Vagina (tissue), 2 donors: ENCODE measurements at regions not wholly inside any gene's neighbourhood (a gene's known extent, or its start where the extent isn't known, plus 50 kb on each side); places are given as distances from the start of the nearest gene placed in this dataset.
"Not testable (repeated sequence)": the region's sequence is repeated elsewhere in the genome, so short reads cannot be mapped to it uniquely, and the experiment has no call there.

Experiments
- DNase-seq, 2 donors: peaks; one replicate each; pipeline ENCODE4 v3.0.0-alpha.2; 2017; ENCODE audit errors: extremely low spot score in 2 of 2
- H3K27ac ChIP-seq: fragments of 200-600 bp; sonication (generic); one replicate; pipeline ENCODE4 v1.5.1; 2019
- H3K27me3 ChIP-seq: fragments of 200-600 bp; sonication (generic); one replicate; pipeline ENCODE4 v1.5.1; 2019
- H3K36me3 ChIP-seq, 2 donors: fragments of 200-600 bp; sonication (generic); one replicate each; pipeline ENCODE4 v1.5.1; 2017 to 2019
- H3K4me1 ChIP-seq: fragments of 200-600 bp; sonication (generic); one replicate; pipeline ENCODE4 v1.5.1; 2019
- H3K4me3 ChIP-seq, 2 donors: fragments of 200-600 bp; sonication (generic); 1 replicate in 1 of 2; 2 replicates in 1 of 2; pipeline ENCODE4 v1.5.1; 2016 to 2019
- H3K9me3 ChIP-seq: fragments of 200-600 bp; sonication (generic); one replicate; pipeline ENCODE4 v1.5.1; 2019
- POLR2A ChIP-seq, 2 donors: fragments of 450-650 bp; IDR thresholded peaks; one replicate each; pipeline ENCODE4 v1.6.1; 2017; ENCODE audit warnings: antibody characterized with exemption in 2 of 2, mild to moderate bottlenecking in 2 of 2, moderate library complexity in 2 of 2
- POLR2AphosphoS5 ChIP-seq, 2 donors: sonication (generic); formaldehyde crosslinking; IDR thresholded peaks; one replicate each; pipeline ENCODE4 v1.9.0; 2017; ENCODE audit warnings: antibody characterized with exemption in 2 of 2, mild to moderate bottlenecking in 2 of 2, low read depth in 1 of 2; ENCODE audit not compliant: insufficient read depth in 1 of 2
- intact Hi-C: fragments of 100-400 bp; cut with DNase I; formaldehyde crosslinking; loops from one replicate; pipeline ENCODE4 v1.15.1; 2023
- TF ChIP-seq, protein P1 (sequence below), 3 experiments: fragments of 450-650 bp in 2 of 3; fragments of 200-600 bp in 1 of 3; sonication (generic) in 1 of 3; IDR thresholded peaks; one replicate each; pipeline ENCODE4 v1.5.1; 2017 to 2019; ENCODE audit warnings: antibody characterized with exemption in 3 of 3, mild to moderate bottlenecking in 2 of 3, moderate library complexity in 2 of 3

DNA sequence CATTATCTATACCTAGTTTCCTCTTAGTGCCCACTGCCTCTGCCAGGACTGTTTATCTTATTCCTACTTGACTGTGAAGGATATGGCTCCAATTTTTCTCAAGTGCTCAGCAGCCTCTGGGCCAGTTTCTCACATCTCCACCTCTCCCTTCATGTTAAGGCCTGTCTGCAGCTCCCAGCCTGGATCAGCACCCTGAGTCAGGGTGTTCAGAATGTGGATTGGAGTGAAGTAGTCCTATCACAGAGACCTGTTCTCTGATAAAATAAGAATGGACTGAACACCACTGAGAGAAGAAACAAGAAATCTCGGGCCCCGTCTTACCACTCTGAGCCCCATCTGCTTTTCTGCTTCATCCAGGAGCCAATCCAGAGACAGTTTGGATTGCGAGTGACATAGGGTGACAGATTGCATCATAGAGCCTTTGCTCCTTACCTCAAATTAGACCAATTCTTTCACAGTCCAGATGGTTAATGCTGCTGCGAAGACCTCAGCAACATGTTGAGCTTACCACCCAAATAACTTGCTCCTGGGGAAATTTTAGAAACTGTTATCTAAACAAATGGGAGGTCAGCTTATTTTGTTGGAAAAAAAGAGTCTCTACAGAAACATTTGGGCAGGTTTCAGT is 473.1 kb downstream of the PDZRN4 start:
- no peak for DNase-seq
- Histone ChIP-seq H3K4me1 (no peaks in the 10 kb centered on the region), H3K36me3 (no peaks in the 10 kb centered on the region), H3K9me3 (no peaks in the 10 kb centered on the region), H3K27me3 (no peaks in the 10 kb centered on the region), H3K27ac (no peak overlapping the region), H3K4me3 (no peak overlapping the region)
- TF ChIP-seq POLR2AphosphoS5 (IDR thresholded peaks at IDR 0.05; ENCODE audit: insufficient read depth in 1 of 2, low read depth in 1 of 2) (no peak), POLR2A (IDR thresholded peaks at IDR 0.05) (no peak)
- TF ChIP-seq, protein P1, sequence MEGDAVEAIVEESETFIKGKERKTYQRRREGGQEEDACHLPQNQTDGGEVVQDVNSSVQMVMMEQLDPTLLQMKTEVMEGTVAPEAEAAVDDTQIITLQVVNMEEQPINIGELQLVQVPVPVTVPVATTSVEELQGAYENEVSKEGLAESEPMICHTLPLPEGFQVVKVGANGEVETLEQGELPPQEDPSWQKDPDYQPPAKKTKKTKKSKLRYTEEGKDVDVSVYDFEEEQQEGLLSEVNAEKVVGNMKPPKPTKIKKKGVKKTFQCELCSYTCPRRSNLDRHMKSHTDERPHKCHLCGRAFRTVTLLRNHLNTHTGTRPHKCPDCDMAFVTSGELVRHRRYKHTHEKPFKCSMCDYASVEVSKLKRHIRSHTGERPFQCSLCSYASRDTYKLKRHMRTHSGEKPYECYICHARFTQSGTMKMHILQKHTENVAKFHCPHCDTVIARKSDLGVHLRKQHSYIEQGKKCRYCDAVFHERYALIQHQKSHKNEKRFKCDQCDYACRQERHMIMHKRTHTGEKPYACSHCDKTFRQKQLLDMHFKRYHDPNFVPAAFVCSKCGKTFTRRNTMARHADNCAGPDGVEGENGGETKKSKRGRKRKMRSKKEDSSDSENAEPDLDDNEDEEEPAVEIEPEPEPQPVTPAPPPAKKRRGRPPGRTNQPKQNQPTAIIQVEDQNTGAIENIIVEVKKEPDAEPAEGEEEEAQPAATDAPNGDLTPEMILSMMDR (IDR thresholded peaks at IDR 0.05): no peak
- intact Hi-C loops: no loop called here

DNA sequence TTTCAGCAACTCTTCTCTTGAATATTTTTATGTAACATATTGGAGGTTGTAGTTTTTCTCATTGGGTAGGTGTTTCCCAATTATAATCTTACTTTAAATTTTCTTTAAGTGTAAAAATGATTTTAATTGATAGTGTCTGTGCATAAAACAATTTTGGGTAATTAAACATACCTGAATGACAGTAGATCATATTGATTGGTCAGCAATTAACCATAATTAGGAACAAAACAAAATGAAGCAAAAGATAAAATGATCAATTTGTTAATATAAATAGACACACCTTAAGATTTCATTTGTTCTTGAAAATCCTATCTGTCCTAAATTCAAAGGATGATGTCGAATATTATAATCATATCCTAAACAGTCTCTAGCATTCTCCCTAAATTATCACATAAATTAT is 468.3 kb downstream of the PDZRN4 start:
- Histone ChIP-seq H3K4me1 (no peaks in the 10 kb centered on the region), H3K27ac (no peak overlapping the region), H3K4me3 (no peak overlapping the region), H3K9me3 (no peaks in the 10 kb centered on the region), H3K27me3 (no peaks in the 10 kb centered on the region), H3K36me3 (no peaks in the 10 kb centered on the region)
- no peak for TF ChIP-seq POLR2A (IDR thresholded peaks at IDR 0.05)
- intact Hi-C loops: no loop called here
- DNase-seq: no peak

DNA sequence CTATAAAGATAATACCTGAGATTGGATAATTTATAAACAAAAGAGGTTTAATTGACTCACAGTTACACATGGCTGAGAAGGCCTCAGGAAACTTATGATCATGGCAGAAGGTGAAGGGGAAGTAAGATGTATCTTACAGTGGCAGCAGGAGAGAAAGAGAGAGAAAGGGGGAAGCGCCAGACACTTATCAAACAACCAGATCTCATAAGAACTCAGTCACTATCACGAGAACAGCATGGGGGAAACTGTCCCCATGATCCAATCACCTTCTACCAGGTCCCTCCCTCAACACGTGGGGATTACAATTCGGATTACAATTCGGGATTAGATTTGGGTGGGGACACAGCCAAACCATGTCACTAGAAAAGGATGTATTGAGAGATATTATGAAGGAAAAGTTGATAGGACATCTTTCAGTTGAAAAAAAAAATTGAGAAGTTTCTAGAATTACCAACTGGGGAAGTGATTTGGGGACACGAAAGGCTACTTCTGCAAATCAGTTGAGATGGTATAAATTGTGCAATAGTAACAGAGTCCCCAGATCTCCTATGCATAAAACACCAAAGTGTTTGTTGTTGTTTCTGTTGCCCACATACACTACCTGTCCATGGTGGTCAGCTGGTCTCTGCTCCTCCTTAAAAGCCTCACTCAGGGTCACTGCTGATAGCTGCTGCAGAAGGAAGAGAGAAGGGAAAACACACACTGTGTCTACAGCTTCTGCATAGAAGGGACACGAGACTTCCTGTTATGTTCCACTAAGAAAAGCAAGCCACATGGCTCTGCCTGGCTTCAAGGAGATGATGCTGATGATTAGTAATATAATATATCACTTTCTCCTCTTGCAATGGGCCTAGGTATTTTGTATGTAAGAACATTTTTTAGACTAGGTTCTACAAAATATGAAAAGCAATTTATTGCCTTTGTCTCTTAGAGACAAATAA is 465.5 kb downstream of the PDZRN4 start:
- no peaks in the 10 kb centered on the region for H3K27me3 ChIP-seq
- no peak for TF ChIP-seq POLR2AphosphoS5 (IDR thresholded peaks at IDR 0.05; ENCODE audit: insufficient read depth in 1 of 2, low read depth in 1 of 2)
- no peak for TF ChIP-seq POLR2A (IDR thresholded peaks at IDR 0.05)
- TF ChIP-seq, protein P1 (IDR thresholded peaks at IDR 0.05): no peak
- no peaks in the 10 kb centered on the region for H3K4me1 ChIP-seq

GRCh38 chr12:41652981-41653380 is 464.9 kb downstream of the PDZRN4 start:
- DNase-seq: no peak
- no peaks in the 10 kb centered on the region for H3K36me3 ChIP-seq
- no peaks in the 10 kb centered on the region for H3K27me3 ChIP-seq
- TF ChIP-seq, protein P1 (IDR thresholded peaks at IDR 0.05): no peak
- no peak for TF ChIP-seq POLR2AphosphoS5 (IDR thresholded peaks at IDR 0.05; ENCODE audit: insufficient read depth in 1 of 2, low read depth in 1 of 2)
- intact Hi-C loops: no loop called here
- H3K9me3 ChIP-seq: no peaks in the 10 kb centered on the region
- H3K4me1 ChIP-seq: no peaks in the 10 kb centered on the region
- H3K27ac ChIP-seq: no peak overlapping the region
- H3K4me3 ChIP-seq: no peak overlapping the region

More for the DNA sequence above, 465.5 kb downstream of the PDZRN4 start:
- intact Hi-C loops: no loop called here
- no peaks in the 10 kb centered on the region for H3K36me3 ChIP-seq
- no peaks in the 10 kb centered on the region for H3K9me3 ChIP-seq
- no peak overlapping the region for H3K4me3 ChIP-seq
- no peak overlapping the region for H3K27ac ChIP-seq
- no peak for DNase-seq

DNA sequence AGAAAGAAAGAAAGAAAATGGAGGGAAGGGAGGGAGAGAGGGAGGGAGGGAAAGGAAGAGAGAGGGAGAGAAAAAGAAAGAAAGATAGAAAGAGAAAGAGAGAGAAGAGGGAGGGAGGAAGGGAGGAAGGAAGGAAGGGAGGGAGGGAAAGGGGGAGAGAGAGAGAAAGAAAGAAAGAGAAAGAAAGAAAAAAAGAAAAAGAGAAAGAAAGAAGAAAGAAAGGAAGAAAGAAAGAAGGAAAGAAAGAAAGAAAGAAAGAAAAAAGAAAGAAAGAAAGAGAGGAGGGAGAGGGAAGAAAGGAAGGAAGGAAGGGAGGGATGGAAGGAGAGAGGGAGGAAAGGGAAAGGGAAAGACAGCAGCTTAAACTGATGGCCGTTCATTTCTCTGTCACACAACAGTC is 457.5 kb downstream of the PDZRN4 start:
- Histone ChIP-seq H3K4me3 (no peak overlapping the region), H3K4me1 (no peaks in the 10 kb centered on the region), H3K9me3 (no peaks in the 10 kb centered on the region), H3K36me3 (no peaks in the 10 kb centered on the region), H3K27ac (no peak overlapping the region), H3K27me3 (no peaks in the 10 kb centered on the region)
- no peak for DNase-seq
- no peak for TF ChIP-seq POLR2A (IDR thresholded peaks at IDR 0.05)
- no peak for TF ChIP-seq POLR2AphosphoS5 (IDR thresholded peaks at IDR 0.05; ENCODE audit: insufficient read depth in 1 of 2, low read depth in 1 of 2)
- TF ChIP-seq, protein P1 (IDR thresholded peaks at IDR 0.05): no peak
- intact Hi-C loops: no loop called here

- H3K4me1 ChIP-seq, H3K27me3 ChIP-seq, H3K9me3 ChIP-seq, DNase-seq, H3K36me3 ChIP-seq, intact Hi-C loops, H3K27ac ChIP-seq, H3K4me3 ChIP-seq: not testable (repeated sequence)
Observed at GRCh38 chr12:41642808-41643207, 454.7 kb downstream of the PDZRN4 start.
